Lower leg skin (tissue), 4 donors: ENCODE measurements at regions not wholly inside any gene's neighbourhood (a gene's known extent, or its start where the extent isn't known, plus 50 kb on each side); places are given as distances from the start of the nearest gene placed in this dataset.

Source experiments
- DNase-seq, 2 donors: peaks; one replicate each; pipeline ENCODE4 v3.0.0-alpha.2; 2019; ENCODE audit warnings: low spot score in 2 of 2
- H3K4me3 ChIP-seq: fragments of 200-600 bp; sonication (generic); 2 replicates; pipeline ENCODE4 v1.5.1; 2017; ENCODE audit warnings: mild to moderate bottlenecking, low read depth; ENCODE audit not compliant: poor library complexity, severe bottlenecking
- POLR2A ChIP-seq, 2 donors: fragments of 450-650 bp; IDR thresholded peaks; one replicate each; pipeline ENCODE4 v1.6.1; 2016 to 2017; ENCODE audit warnings: antibody characterized with exemption in 2 of 2, mild to moderate bottlenecking in 1 of 2, moderate library complexity in 1 of 2
- WGBS, 2 donors: methylation state at CpG; one replicate each; pipeline ENCODE4 v1.1.5; 2018; 5-methylcytosine and 5-hydroxymethylcytosine counted together
- intact Hi-C: fragments of 100-400 bp; cut with DNase I; formaldehyde crosslinking; loops from one replicate; pipeline ENCODE4 v1.15.0; 2023; ENCODE audit warnings: low total_unique reads
- TF ChIP-seq, protein P1 (sequence below), 3 donors: fragments of 450-650 bp; IDR thresholded peaks; one replicate each; pipeline ENCODE4 v1.5.1; 2016; ENCODE audit warnings: antibody characterized with exemption in 3 of 3, mild to moderate bottlenecking in 3 of 3, moderate library complexity in 2 of 3

DNA sequence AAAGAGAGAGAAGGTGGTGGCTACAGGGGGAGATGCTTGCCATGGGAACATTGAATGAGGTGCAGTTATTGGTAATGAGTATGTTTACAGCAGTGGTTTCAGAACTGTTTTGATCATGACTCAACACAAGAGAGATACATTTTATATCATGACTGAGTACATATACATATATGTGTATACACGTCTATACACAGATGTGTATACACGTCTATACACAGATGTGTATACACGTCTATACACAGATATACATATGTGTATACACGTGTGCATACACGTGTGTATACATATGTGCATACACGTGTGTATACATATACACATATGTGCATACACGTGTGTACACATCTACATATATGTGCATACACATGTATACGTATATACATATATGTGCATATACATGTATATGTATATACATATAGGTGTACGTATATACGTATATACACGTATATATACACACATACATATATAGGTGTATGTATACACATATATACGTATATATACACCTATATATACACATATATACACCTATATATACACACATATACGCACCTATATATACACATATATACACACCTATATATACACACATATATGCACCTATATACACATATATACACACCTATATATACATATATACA lies 518.5 kb downstream of the TSN start:
- intact Hi-C loops = no loop called here
- no peak for TF ChIP-seq POLR2A (IDR thresholded peaks at IDR 0.05)
- TF ChIP-seq, protein P1, sequence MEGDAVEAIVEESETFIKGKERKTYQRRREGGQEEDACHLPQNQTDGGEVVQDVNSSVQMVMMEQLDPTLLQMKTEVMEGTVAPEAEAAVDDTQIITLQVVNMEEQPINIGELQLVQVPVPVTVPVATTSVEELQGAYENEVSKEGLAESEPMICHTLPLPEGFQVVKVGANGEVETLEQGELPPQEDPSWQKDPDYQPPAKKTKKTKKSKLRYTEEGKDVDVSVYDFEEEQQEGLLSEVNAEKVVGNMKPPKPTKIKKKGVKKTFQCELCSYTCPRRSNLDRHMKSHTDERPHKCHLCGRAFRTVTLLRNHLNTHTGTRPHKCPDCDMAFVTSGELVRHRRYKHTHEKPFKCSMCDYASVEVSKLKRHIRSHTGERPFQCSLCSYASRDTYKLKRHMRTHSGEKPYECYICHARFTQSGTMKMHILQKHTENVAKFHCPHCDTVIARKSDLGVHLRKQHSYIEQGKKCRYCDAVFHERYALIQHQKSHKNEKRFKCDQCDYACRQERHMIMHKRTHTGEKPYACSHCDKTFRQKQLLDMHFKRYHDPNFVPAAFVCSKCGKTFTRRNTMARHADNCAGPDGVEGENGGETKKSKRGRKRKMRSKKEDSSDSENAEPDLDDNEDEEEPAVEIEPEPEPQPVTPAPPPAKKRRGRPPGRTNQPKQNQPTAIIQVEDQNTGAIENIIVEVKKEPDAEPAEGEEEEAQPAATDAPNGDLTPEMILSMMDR (IDR thresholded peaks at IDR 0.05) = no peak
- no peak overlapping the region for H3K4me3 ChIP-seq
- 77 to 92% methylated on average over 13 of the region's 13 CpGs for WGBS, 2 donors
- no peak for DNase-seq

DNA sequence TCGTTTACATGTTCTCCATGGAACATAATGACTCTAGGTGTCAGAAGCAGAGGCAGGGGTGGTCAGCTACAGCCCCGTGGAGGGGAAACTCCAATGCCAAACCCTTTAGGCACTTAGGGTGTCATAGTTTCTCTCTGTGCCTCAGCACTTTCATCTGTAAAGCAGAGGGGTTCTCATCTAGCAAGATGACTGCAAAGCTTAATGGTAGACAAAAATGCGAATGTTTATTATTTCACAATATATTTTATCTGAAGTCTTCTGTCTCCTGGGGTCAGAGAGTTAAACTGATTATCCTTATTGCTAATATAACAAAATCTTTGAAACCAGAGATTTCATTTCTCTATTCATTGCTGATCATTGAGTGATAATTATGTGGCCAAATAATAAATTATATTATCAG lies 522.5 kb downstream of the TSN start:
- no peak overlapping the region for H3K4me3 ChIP-seq
- WGBS, 2 donors = 55 to 60% methylated on average over 3 of the region's 3 CpGs
- no peak for DNase-seq
- no peak for TF ChIP-seq POLR2A (IDR thresholded peaks at IDR 0.05)
- TF ChIP-seq, protein P1 (IDR thresholded peaks at IDR 0.05) = no peak
- intact Hi-C loops = no loop called here

DNA sequence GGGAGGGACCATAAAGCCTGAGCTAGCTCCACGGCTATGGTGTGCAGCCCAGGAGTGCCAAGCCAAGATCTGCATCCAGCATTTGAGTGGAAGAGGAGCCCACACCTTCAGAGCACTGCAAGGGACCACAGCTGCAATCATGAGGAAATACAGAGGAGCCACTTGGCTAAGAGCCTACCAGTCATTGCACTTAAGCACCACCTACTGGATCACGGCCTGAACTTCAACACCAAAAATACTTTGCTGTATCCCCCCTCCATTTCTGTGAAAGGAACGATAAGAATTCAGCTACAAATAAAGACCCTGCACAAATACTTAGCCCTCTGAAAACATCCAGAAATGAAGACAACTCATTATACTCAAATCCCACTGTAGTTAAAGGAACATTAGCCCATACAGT lies 545.3 kb downstream of the TSN start:
- H3K4me3 ChIP-seq = no peak overlapping the region
- TF ChIP-seq, protein P1 (IDR thresholded peaks at IDR 0.05) = no peak
- no peak for TF ChIP-seq POLR2A (IDR thresholded peaks at IDR 0.05)
- intact Hi-C loops = no loop called here
- no peak for DNase-seq
- 79 to 93% methylated on average over 3 of the region's 3 CpGs for WGBS, 2 donors

DNA sequence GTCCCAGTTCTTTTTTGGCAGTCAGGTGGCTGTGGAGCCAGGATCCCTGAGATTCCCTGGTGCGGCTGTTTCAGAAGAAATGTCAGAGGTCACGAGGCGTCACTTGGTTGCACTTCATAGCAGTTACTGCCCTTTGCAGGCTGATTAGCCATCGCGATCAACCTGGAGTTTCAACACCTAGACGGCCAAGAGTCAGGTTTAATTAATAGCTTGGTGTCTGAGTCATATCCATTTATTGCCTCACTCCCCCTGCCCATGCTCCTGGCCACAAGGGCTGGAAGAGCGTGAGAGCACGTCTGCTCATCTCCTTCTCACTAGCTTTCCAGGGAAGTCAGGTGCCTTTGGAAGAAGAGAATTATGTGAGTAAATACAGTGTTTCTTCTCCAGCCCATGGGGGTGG lies 552.3 kb downstream of the TSN start:
- H3K4me3 ChIP-seq = no peak overlapping the region
- 69% methylated on average over 8 of the region's 8 CpGs for WGBS, 2 donors
- TF ChIP-seq, protein P1 (IDR thresholded peaks at IDR 0.05) = no peak
- TF ChIP-seq POLR2A (IDR thresholded peaks at IDR 0.05) = no peak
- intact Hi-C loops = no loop called here
- DNase-seq = no peak

DNA sequence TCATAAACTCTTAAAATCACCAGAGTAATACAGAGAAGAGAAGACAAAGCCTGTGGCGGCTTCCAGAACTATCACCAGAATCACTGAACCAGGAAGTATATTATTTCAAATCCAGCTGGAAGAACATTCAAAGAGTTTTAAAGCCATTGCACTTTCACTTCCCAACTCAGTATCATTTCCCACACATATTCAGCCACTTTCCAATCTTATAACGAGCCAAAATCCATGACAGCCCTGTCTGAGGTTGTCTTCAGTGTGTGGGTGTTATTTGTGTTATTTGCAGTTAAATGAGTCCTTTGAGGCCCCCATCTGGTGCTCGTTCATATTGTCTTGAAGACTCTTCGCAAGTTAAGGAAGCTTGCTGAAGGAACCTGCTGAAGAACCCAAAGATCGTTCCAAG lies 559.9 kb downstream of the TSN start:
- 64 to 68% methylated on average over 5 of the region's 5 CpGs for WGBS, 2 donors
- intact Hi-C loops = no loop called here
- no peak for DNase-seq
- no peak for TF ChIP-seq POLR2A (IDR thresholded peaks at IDR 0.05)
- TF ChIP-seq, protein P1 (IDR thresholded peaks at IDR 0.05) = no peak
- H3K4me3 ChIP-seq = no peak overlapping the region

DNA sequence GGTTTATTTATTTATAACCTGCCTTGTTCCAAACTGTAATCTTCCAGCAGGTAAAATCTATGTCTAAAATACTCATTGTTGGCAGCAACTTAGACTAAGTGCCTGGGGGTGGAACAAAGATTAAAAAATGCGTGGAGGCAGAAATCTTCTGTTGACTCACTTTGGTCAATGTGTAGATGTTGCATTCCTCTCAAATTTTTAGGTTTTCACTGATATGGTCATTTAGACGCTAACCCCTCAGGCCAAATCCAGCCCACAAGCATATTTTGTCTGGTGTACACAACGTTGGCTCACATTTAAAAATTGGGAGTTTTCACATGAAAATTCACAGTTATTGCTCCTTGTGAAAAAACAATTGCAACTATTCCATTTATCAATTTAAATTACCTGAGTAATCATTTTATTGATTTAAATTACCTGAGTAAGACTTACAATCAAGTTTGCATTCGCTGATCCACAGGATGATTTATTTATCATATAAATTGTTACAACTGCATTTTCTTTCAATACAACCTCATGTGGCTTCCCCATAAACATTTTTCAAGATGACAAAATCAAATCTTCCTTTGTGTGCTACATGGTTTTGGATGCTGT lies 564.2 kb downstream of the TSN start:
- DNase-seq = no peak
- 59 to 62% methylated on average over 4 of the region's 4 CpGs for WGBS, 2 donors
- no peak overlapping the region for H3K4me3 ChIP-seq
- intact Hi-C loops = no loop called here
- TF ChIP-seq, protein P1 (IDR thresholded peaks at IDR 0.05) = no peak
- TF ChIP-seq POLR2A (IDR thresholded peaks at IDR 0.05) = no peak
